Heart left ventricle (tissue), 13 donors: ENCODE measurements at regions not wholly inside any gene's neighbourhood (a gene's known extent, or its start where the extent isn't known, plus 50 kb on each side); places are given as distances from the start of the nearest gene placed in this dataset.

Experiments used
- CTCF ChIP-seq, 12 donors: fragments of 200-600 bp; sonication (generic) in 4 of 12; IDR thresholded peaks; one replicate each; pipeline versions ENCODE4 v1.5.0 to v1.8.0; 2018 to 2022; ENCODE audit warnings: antibody characterized with exemption in 12 of 12, mild to moderate bottlenecking in 5 of 12
- POLR2A ChIP-seq, 2 donors: fragments of 450-650 bp; IDR thresholded peaks; one replicate each; pipeline ENCODE4 v1.6.1; 2017; ENCODE audit warnings: antibody characterized with exemption in 2 of 2, mild to moderate bottlenecking in 2 of 2, moderate library complexity in 2 of 2
- donor health status: ischemic (EF 13 %, LVEDD 7.1; RV severe dilation, severe dysfunction).
- donor health status: DM: no; HTN: yes; CAD: no.
- donor health status: DM: no; HTN: no; CAD: no.
- donor health status: ischemic (EF 25% LVEDD 6.9; RV normal size, moderate dysfunction).
- donor health status: ischemic (EF 25% LVEDD 5.7; RV mildly dilated, moderate dysfunction).
- donor health status: ischemic (EF 35%, LVEDD 5.7; RV mildly dilated, moderate dysfunction).
- donor health status: nonischemic (EF 11% LVEDD 7.7; RV severe dilation, severe dysfunction).
- donor health status: DM: yes; HTN: yes; CAD: no.
- donor health status: PGD.
- donor health status: ischemic (EF 29% LVEDD 5.4; RV normal size, mild dysfunction).
- donor health status: nonischemic (EF 23%, LVEDD 6.1; RV moderate dilation, normal function).

DNA sequence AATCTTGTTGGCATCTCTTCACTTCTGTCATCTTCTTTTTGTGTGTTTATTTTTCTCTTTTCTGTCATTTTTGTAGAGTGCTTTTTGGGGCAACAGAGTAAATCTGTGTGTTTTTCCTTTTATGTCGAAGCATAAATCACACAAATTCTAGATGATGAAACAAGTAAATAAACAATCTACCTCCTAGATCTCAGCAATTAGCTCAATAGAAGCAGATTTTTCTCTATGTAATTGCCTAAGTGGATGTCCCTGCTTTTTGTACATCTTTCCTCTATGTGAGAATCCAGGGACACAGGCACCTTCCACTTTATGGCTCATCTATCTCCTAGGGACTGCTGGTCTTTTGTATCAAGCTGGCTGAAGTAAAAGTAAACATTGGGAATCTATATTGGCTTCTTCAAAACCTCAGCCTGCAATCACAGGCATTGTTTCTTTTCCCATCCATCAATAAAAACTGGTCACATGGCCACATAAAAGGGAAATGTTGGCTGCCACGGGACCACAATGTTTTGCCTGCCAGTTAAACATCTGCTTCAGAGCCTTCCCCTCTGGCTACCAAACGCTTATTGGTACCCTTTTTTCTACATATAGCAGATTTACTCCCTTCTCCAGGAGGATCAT lies 323.8 kb downstream of the LMO7 start:
- no peak for TF ChIP-seq CTCF (IDR thresholded peaks at IDR 0.05)
- no peak for TF ChIP-seq POLR2A (IDR thresholded peaks at IDR 0.05)
